K562 (cell line): ENCODE measurements at regions not wholly inside any gene's neighbourhood (a gene's known extent, or its start where the extent isn't known, plus 50 kb on each side); places are given as distances from the start of the nearest gene placed in this dataset.

ENCODE experiments used
- ATAC-seq: fragments of 200-7000 bp; cut with Tn5 transposase; 3 replicates; pipeline ENCODE4 v1.9.1; 2020; ENCODE audit warnings: moderate library complexity
- BruUV-seq: library from RNA; stranded (reverse); fragments of 400-500 nt; replicated peaks from 2 replicates; lab custom pipeline; 2021; lab: Mats Ljungman, UMichigan
- CTCF ChIA-PET: fragments of 300-600 bp; formaldehyde crosslinking; extraction: SDS; loops from one replicate; lab custom pipeline; 2021; ENCODE audit warnings: low intra/inter-chr PET ratio; lab: Yijun Ruan, JAX
- POLR2A ChIA-PET: fragments of 300-600, 350-650 bp; sonication (Branson Sonifier 250); formaldehyde crosslinking; extraction: SDS; loops from one replicate; lab custom pipeline; 2021; ENCODE audit warnings: antibody characterized with exemption, inconsistent platforms; lab: Yijun Ruan, JAX
- DNase-seq, 4 experiments: peaks; one replicate each; pipeline versions ENCODE4 v3.0.0 to v3.0.0-alpha.2; 2011 to 2018; ENCODE audit warnings: low spot score in 3 of 4, mixed read lengths in 3 of 4; ENCODE audit errors: extremely low read depth in 1 of 4
- FAIRE-seq: peaks from 2 replicates; lab custom pipeline; 2011; peaks lifted over from hg19 to GRCh38; lab: Jason Lieb, UNC
- H2AFZ ChIP-seq: 2 replicates; pipeline ENCODE4 v1.6.0; 2011; ENCODE audit warnings: low read depth, low read length, control low read depth, inconsistent platforms
- H3K27ac ChIP-seq: fragments of 200-600 bp; 3 replicates; pipeline ENCODE4 v1.8.0; 2011; ENCODE audit warnings: low read depth, mild to moderate bottlenecking, control low read depth, inconsistent platforms, low read length, moderate library complexity, mixed read lengths; ENCODE audit errors: extremely low read depth
- H3K27me3 ChIP-seq, 2 experiments: fragments of 300-600 bp in 1 of 2; 2 replicates in 1 of 2; 3 replicates in 1 of 2; pipeline versions ENCODE4 v1.6.0 to v1.8.0; 2011; ENCODE audit warnings: inconsistent platforms in 2 of 2, low read length in 2 of 2, mild to moderate bottlenecking in 1 of 2, mixed read lengths in 1 of 2, moderate library complexity in 1 of 2; ENCODE audit not compliant: control insufficient read depth in 2 of 2, insufficient read depth in 2 of 2
- H3K36me3 ChIP-seq: fragments of 300-600 bp; 3 replicates; pipeline ENCODE4 v1.8.0; 2011; ENCODE audit warnings: mild to moderate bottlenecking, low read length, inconsistent platforms; ENCODE audit not compliant: control insufficient read depth, insufficient read depth
- H3K4me1 ChIP-seq, 2 experiments: fragments of 200-600 bp in 1 of 2; replicated peaks in 1 of 2; 2 replicates in 1 of 2; 3 replicates in 1 of 2; pipeline versions ENCODE4 v1.5.1 to v1.8.0; 2011; ENCODE audit warnings: inconsistent platforms in 2 of 2, low read length in 2 of 2, mild to moderate bottlenecking in 1 of 2, mixed read lengths in 1 of 2, moderate library complexity in 1 of 2; ENCODE audit not compliant: control insufficient read depth in 2 of 2, insufficient read depth in 2 of 2
- H3K4me2 ChIP-seq: 2 replicates; pipeline ENCODE4 v1.6.1; 2011; ENCODE audit warnings: low read length, control low read depth, inconsistent platforms, mixed read lengths; ENCODE audit not compliant: insufficient read depth
- H3K4me3 ChIP-seq: fragments of 200-600 bp; sonication (generic), shearing (Covaris generic); 2 replicates; pipeline ENCODE4 v1.5.1; 2016; ENCODE audit warnings: control low read depth, inconsistent platforms
- H3K79me2 ChIP-seq: fragments of 200-600 bp; 3 replicates; pipeline ENCODE4 v1.8.0; 2011; ENCODE audit warnings: low read length, inconsistent platforms; ENCODE audit not compliant: control insufficient read depth, insufficient read depth
- H3K9ac ChIP-seq, 2 experiments: 2 replicates each; pipeline versions ENCODE4 v1.6.0 to v1.6.1; 2011; ENCODE audit warnings: low read depth in 2 of 2, low read length in 2 of 2, control low read depth in 1 of 2, inconsistent platforms in 1 of 2, mild to moderate bottlenecking in 1 of 2, mixed read lengths in 1 of 2; ENCODE audit not compliant: insufficient read depth in 1 of 2
- H3K9me1 ChIP-seq: one replicate; pipeline ENCODE4 v1.6.0; 2011; ENCODE audit warnings: inconsistent platforms, mild to moderate bottlenecking, low read length, moderate library complexity; ENCODE audit not compliant: control insufficient read depth, insufficient read depth
- H3K9me3 ChIP-seq: replicated peaks from 2 replicates; pipeline ENCODE4 v1.5.1; 2011; ENCODE audit warnings: low read depth, low read length, inconsistent platforms; ENCODE audit not compliant: control insufficient read depth, insufficient read depth
- H4K20me1 ChIP-seq: replicated peaks from 2 replicates; pipeline ENCODE4 v1.6.1; 2011; ENCODE audit warnings: low read length, inconsistent platforms, mixed read lengths; ENCODE audit not compliant: control insufficient read depth, insufficient read depth
- ASH1L ChIP-seq: fragments of 450-650 bp; IDR thresholded peaks from 2 replicates; pipeline ENCODE4 v1.6.1; 2018; ENCODE audit warnings: borderline replicate concordance, mild to moderate bottlenecking, low read depth; ENCODE audit not compliant: partially characterized antibody
- CBFA2T2 ChIP-seq: fragments of 450-650 bp; conservative IDR thresholded peaks from 2 replicates; pipeline ENCODE4 v1.6.1; 2017; ENCODE audit warnings: mild to moderate bottlenecking
- FOXA1 ChIP-seq: fragments of 450-650 bp; IDR thresholded peaks from 2 replicates; pipeline ENCODE4 v1.6.1; 2016; ENCODE audit warnings: mild to moderate bottlenecking, borderline replicate concordance
- HMG20B ChIP-seq: fragments of 250-450 bp; sonication (Bioruptor Pico); IDR thresholded peaks from 2 replicates; pipeline ENCODE4 v1.5.0; 2021; ENCODE audit warnings: mild to moderate bottlenecking
- HOXB6 ChIP-seq: fragments of 250-450 bp; sonication (Bioruptor Pico); IDR thresholded peaks from 2 replicates; pipeline ENCODE4 v1.5.1; 2022; ENCODE audit warnings: mild to moderate bottlenecking, borderline replicate concordance
- ILK ChIP-seq: fragments of 450-650 bp; IDR thresholded peaks from 2 replicates; pipeline ENCODE4 v1.6.1; 2016; ENCODE audit warnings: missing genetic modification characterization, low read depth, mild to moderate bottlenecking, missing compliant biosample characterization, moderate library complexity, borderline replicate concordance
- MBD2 ChIP-seq: sonication (generic); IDR thresholded peaks from 2 replicates; pipeline ENCODE4 v1.6.1; 2016; ENCODE audit warnings: low read depth, borderline replicate concordance
- MEIS2 ChIP-seq: fragments of 450-650 bp; IDR thresholded peaks from 2 replicates; pipeline ENCODE4 v1.6.1; 2014; ENCODE audit warnings: mild to moderate bottlenecking; ENCODE audit not compliant: partially characterized antibody
- NR3C1 ChIP-seq: sonication (generic); formaldehyde crosslinking; IDR thresholded peaks from 2 replicates; pipeline ENCODE4 v1.8.1; 2022; ENCODE audit warnings: missing genetic modification reagents
- POLR2AphosphoS2 ChIP-seq: IDR thresholded peaks from 2 replicates; pipeline ENCODE4 v1.6.1; 2012; ENCODE audit warnings: low read length, improper control_type of control experiment
- POLR3A ChIP-seq: IDR thresholded peaks from 2 replicates; pipeline ENCODE4 v1.6.1; 2011; ENCODE audit warnings: borderline replicate concordance, mild to moderate bottlenecking, moderate library complexity; ENCODE audit not compliant: insufficient read length, insufficient read depth; ENCODE audit errors: extremely low read depth
- SPI1 ChIP-seq: IDR thresholded peaks from 2 replicates; pipeline ENCODE4 v1.6.1; 2011; ENCODE audit warnings: low read depth, low read length, control low read depth, borderline replicate concordance
- ZBTB2 ChIP-seq: fragments of 450-650 bp; IDR thresholded peaks from 2 replicates; pipeline ENCODE4 v1.6.1; 2016; ENCODE audit warnings: antibody characterized with exemption
- in situ Hi-C: fragments of 300-500 bp; cut with MboI; formaldehyde crosslinking; loops from 4 replicates; pipeline ENCODE4 v1.15.0; 2018; ENCODE audit warnings: inconsistent platforms, mixed read lengths
- intact Hi-C: fragments of 100-400 bp; cut with micrococcal nuclease; formaldehyde crosslinking; loops from 2 replicates; pipeline ENCODE4 v1.14.2; 2022
- TF ChIP-seq, protein P1 (sequence below): sonication (generic); IDR thresholded peaks from 2 replicates; pipeline ENCODE4 v1.6.1; 2016
- TF ChIP-seq, protein P2 (sequence below): fragments of 450-650 bp; IDR thresholded peaks from 2 replicates; pipeline ENCODE4 v1.6.1; 2016; ENCODE audit warnings: mild to moderate bottlenecking
- TF ChIP-seq, protein P3 (sequence below): sonication (generic); formaldehyde crosslinking; IDR thresholded peaks from 2 replicates; pipeline ENCODE4 v1.8.0; 2022; ENCODE audit warnings: mild to moderate bottlenecking, missing genetic modification reagents
- TF ChIP-seq, protein P4 (sequence below), 3 experiments: fragments of 200-800 bp in 1 of 3; sonication (Bioruptor generic) in 1 of 3; sonication (generic) in 1 of 3; formaldehyde crosslinking in 1 of 3; IDR thresholded peaks; 2 replicates each; pipeline versions ENCODE4 v1.6.1 to v1.8.0; 2016 to 2022; ENCODE audit warnings: mild to moderate bottlenecking in 2 of 3, missing compliant biosample characterization in 2 of 3, missing genetic modification characterization in 2 of 3, missing genetic modification reagents in 1 of 3

- no peaks in the 10 kb centered on the region for H3K4me1 ChIP-seq
- H3K36me3 ChIP-seq: no peaks in the 10 kb centered on the region
- no peaks in the 10 kb centered on the region for H3K9me3 ChIP-seq
- H3K4me2 ChIP-seq: no peak overlapping the region
- no peak overlapping the region for H2AFZ ChIP-seq
- H3K27ac ChIP-seq: no peak overlapping the region
- H3K9me1 ChIP-seq: no peaks in the 10 kb centered on the region
- H4K20me1 ChIP-seq: no peaks in the 10 kb centered on the region
- DNase-seq: no peak
- no peak for FAIRE-seq
- ATAC-seq: no peak
- no peaks in the 10 kb centered on the region for H3K27me3 ChIP-seq
- POLR2A ChIA-PET: no interaction called here
- no peak overlapping the region for H3K4me3 ChIP-seq
- BruUV-seq: no TSS peak
- CTCF ChIA-PET: no interaction called here
- in situ Hi-C loops (no loop called here), intact Hi-C loops (no loop called here)
- no peak overlapping the region for H3K9ac ChIP-seq
- H3K79me2 ChIP-seq: no peaks in the 10 kb centered on the region
- TF ChIP-seq, protein P1, sequence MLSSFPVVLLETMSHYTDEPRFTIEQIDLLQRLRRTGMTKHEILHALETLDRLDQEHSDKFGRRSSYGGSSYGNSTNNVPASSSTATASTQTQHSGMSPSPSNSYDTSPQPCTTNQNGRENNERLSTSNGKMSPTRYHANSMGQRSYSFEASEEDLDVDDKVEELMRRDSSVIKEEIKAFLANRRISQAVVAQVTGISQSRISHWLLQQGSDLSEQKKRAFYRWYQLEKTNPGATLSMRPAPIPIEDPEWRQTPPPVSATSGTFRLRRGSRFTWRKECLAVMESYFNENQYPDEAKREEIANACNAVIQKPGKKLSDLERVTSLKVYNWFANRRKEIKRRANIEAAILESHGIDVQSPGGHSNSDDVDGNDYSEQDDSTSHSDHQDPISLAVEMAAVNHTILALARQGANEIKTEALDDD: no peak
- TF ChIP-seq, protein P2, sequence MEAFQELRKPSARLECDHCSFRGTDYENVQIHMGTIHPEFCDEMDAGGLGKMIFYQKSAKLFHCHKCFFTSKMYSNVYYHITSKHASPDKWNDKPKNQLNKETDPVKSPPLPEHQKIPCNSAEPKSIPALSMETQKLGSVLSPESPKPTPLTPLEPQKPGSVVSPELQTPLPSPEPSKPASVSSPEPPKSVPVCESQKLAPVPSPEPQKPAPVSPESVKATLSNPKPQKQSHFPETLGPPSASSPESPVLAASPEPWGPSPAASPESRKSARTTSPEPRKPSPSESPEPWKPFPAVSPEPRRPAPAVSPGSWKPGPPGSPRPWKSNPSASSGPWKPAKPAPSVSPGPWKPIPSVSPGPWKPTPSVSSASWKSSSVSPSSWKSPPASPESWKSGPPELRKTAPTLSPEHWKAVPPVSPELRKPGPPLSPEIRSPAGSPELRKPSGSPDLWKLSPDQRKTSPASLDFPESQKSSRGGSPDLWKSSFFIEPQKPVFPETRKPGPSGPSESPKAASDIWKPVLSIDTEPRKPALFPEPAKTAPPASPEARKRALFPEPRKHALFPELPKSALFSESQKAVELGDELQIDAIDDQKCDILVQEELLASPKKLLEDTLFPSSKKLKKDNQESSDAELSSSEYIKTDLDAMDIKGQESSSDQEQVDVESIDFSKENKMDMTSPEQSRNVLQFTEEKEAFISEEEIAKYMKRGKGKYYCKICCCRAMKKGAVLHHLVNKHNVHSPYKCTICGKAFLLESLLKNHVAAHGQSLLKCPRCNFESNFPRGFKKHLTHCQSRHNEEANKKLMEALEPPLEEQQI: no peak
- TF ChIP-seq HOXB6 (no peak), ILK (no peak), FOXA1 (no peak), ASH1L (no peak), MBD2 (no peak), HMG20B (CRISPR knock-in tag) (no peak), NR3C1 (CRISPR knock-in tag) (no peak), CBFA2T2 (no peak), ZBTB2 (no peak), POLR2AphosphoS2 (no peak), MEIS2 (no peak), POLR3A (no peak), SPI1 (no peak)
- TF ChIP-seq, protein P3, sequence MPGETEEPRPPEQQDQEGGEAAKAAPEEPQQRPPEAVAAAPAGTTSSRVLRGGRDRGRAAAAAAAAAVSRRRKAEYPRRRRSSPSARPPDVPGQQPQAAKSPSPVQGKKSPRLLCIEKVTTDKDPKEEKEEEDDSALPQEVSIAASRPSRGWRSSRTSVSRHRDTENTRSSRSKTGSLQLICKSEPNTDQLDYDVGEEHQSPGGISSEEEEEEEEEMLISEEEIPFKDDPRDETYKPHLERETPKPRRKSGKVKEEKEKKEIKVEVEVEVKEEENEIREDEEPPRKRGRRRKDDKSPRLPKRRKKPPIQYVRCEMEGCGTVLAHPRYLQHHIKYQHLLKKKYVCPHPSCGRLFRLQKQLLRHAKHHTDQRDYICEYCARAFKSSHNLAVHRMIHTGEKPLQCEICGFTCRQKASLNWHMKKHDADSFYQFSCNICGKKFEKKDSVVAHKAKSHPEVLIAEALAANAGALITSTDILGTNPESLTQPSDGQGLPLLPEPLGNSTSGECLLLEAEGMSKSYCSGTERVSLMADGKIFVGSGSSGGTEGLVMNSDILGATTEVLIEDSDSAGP (CRISPR knock-in tag): no peak
- TF ChIP-seq, protein P4, sequence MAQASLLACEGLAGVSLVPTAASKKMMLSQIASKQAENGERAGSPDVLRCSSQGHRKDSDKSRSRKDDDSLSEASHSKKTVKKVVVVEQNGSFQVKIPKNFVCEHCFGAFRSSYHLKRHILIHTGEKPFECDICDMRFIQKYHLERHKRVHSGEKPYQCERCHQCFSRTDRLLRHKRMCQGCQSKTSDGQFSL (CRISPR knock-in tag; IDR thresholded peaks at IDR 0.05): no peak
- TF ChIP-seq, protein P4 (tag; IDR thresholded peaks at IDR 0.05): no peak
Measured at GRCh38 chr2:21571686-21572085, 447.9 kb downstream of the TDRD15 start.
